ENCODE measurements at regions not wholly inside any gene's neighbourhood (a gene's known extent, or its start where the extent isn't known, plus 50 kb on each side); places are given as distances from the start of the nearest gene placed in this dataset.
"Not testable (repeated sequence)": the region's sequence is repeated elsewhere in the genome, so short reads cannot be mapped to it uniquely, and the experiment has no call there.

- no peaks in the 10 kb centered on the region for H3K27me3 ChIP-seq
- H3K36me3 ChIP-seq (replicated peaks in 1 of 2; ENCODE audit: insufficient read depth in 1 of 2, low read depth in 2 of 2), result no peaks in the 10 kb centered on the region
- H3K4me1 ChIP-seq, result no peaks in the 10 kb centered on the region
- H3K4me3 ChIP-seq, result no peak overlapping the region
- no peaks in the 10 kb centered on the region for H3K9me3 ChIP-seq
- DNase-seq, result no peak
- WGBS, 2 donors, result 72% methylated on average over 4 of the region's 4 CpGs
- ATAC-seq, result no peak
- intact Hi-C loops (cut with DNase I), result no loop called here
- no peak overlapping the region for H3K27ac ChIP-seq
- no peak for TF ChIP-seq POLR2A (IDR thresholded peaks at IDR 0.05)
- no peak for TF ChIP-seq CTCF (IDR thresholded peaks at IDR 0.05)
These were observed 339.8 kb downstream of the PCNX1 start for GRCh38 chr14:71247106-71247505.

- Histone ChIP-seq H3K9me3 (no peaks in the 10 kb centered on the region), H3K4me1 (no peaks in the 10 kb centered on the region), H3K27me3 (no peaks in the 10 kb centered on the region), H3K27ac (peak overlapping the region; percentile 21 to 54 (median 46)), H3K4me3 (no peak overlapping the region), H3K36me3 (replicated peaks in 1 of 2; ENCODE audit: insufficient read depth in 1 of 2, low read depth in 2 of 2) (no peaks in the 10 kb centered on the region)
- intact Hi-C loops (cut with DNase I), result no loop called here
- WGBS, 2 donors, result 44 to 57% methylated on average over 3 of the region's 3 CpGs
- DNase-seq (no peak), ATAC-seq (peak; percentile 79)
- TF ChIP-seq CTCF (IDR thresholded peaks at IDR 0.05), result no peak
- TF ChIP-seq POLR2A (IDR thresholded peaks at IDR 0.05), result no peak
These were observed 340.9 kb downstream of the PCNX1 start for GRCh38 chr14:71248194-71248593.

GRCh38 chr14:71250347-71250746 is 343.1 kb downstream of the PCNX1 start:
- no peak overlapping the region for H3K4me3 ChIP-seq
- H3K4me1 ChIP-seq, result no peaks in the 10 kb centered on the region
- DNase-seq (no peak), ATAC-seq (no peak)
- H3K27me3 ChIP-seq, result no peaks in the 10 kb centered on the region
- no peak overlapping the region for H3K27ac ChIP-seq
- WGBS, 2 donors, result 86 to 92% methylated on average over 2 of the region's 2 CpGs
- no peaks in the 10 kb centered on the region for H3K9me3 ChIP-seq
- no peaks in the 10 kb centered on the region for H3K36me3 ChIP-seq (replicated peaks in 1 of 2; ENCODE audit: insufficient read depth in 1 of 2, low read depth in 2 of 2)
- intact Hi-C loops (cut with DNase I), result no loop called here
- TF ChIP-seq CTCF (IDR thresholded peaks at IDR 0.05) (no peak), POLR2A (IDR thresholded peaks at IDR 0.05) (no peak)

- ATAC-seq (no peak), DNase-seq (no peak)
- H3K36me3 ChIP-seq (replicated peaks in 1 of 2; ENCODE audit: insufficient read depth in 1 of 2, low read depth in 2 of 2), result no peaks in the 10 kb centered on the region
- no peaks in the 10 kb centered on the region for H3K27me3 ChIP-seq
- no peaks in the 10 kb centered on the region for H3K9me3 ChIP-seq
- H3K27ac ChIP-seq, result no peak overlapping the region
- no peak overlapping the region for H3K4me3 ChIP-seq
- intact Hi-C loops (cut with DNase I), result no loop called here
- H3K4me1 ChIP-seq, result no peaks in the 10 kb centered on the region
- TF ChIP-seq CTCF (IDR thresholded peaks at IDR 0.05), result no peak
- TF ChIP-seq POLR2A (IDR thresholded peaks at IDR 0.05), result no peak
These were observed 343.5 kb downstream of the PCNX1 start for GRCh38 chr14:71250791-71251190.

GRCh38 chr14:71254091-71254719 is 346.9 kb downstream of the PCNX1 start:
- H3K36me3 ChIP-seq (replicated peaks in 1 of 2; ENCODE audit: insufficient read depth in 1 of 2, low read depth in 2 of 2); H3K4me1 ChIP-seq; DNase-seq; H3K27ac ChIP-seq; ATAC-seq; H3K4me3 ChIP-seq; H3K9me3 ChIP-seq; H3K27me3 ChIP-seq; intact Hi-C loops (cut with DNase I): not testable (repeated sequence)
- 79 to 80% methylated on average over 16 to 51 of the region's 53 CpGs for WGBS, 2 donors

Measured in body of pancreas (tissue), 4 donors.